Effector memory CD8-positive, alpha-beta T cell (primary cell): ENCODE measurements at regions not wholly inside any gene's neighbourhood (a gene's known extent, or its start where the extent isn't known, plus 50 kb on each side); places are given as distances from the start of the nearest gene placed in this dataset.

Source experiments
- ATAC-seq: fragments of 150-1000 bp; cut with Tn5 transposase; replicated peaks from 2 replicates; pipeline ENCODE4 v1.10.0; 2021; ENCODE audit warnings: mild to moderate bottlenecking, moderate library complexity
- DNase-seq, 3 experiments: peaks; one replicate each; pipeline ENCODE4 v3.0.0; 2021
- H3K27ac Mint-ChIP-seq, 2 donors: one replicate each; pipeline ENCODE4 v1.8.0; 2022; ENCODE audit warnings: mild to moderate bottlenecking in 2 of 2, mixed read lengths in 2 of 2, moderate library complexity in 2 of 2
- H3K27me3 Mint-ChIP-seq, 2 donors: one replicate each; pipeline ENCODE4 v1.8.0; 2022; ENCODE audit warnings: mixed read lengths in 2 of 2
- H3K36me3 Mint-ChIP-seq: one replicate; pipeline ENCODE4 v1.8.0; 2022; ENCODE audit warnings: mild to moderate bottlenecking, moderate library complexity, mixed read lengths; ENCODE audit not compliant: insufficient read depth
- H3K4me1 Mint-ChIP-seq, 2 donors: one replicate each; pipeline ENCODE4 v1.8.0; 2022; ENCODE audit warnings: low read depth in 2 of 2, mixed read lengths in 2 of 2
- H3K4me3 Mint-ChIP-seq, 2 donors: one replicate each; pipeline ENCODE4 v1.8.0; 2022; ENCODE audit warnings: mild to moderate bottlenecking in 2 of 2, mixed read lengths in 2 of 2, moderate library complexity in 2 of 2
- H3K9me3 Mint-ChIP-seq, 2 donors: one replicate each; pipeline ENCODE4 v1.8.0; 2022; ENCODE audit warnings: mixed read lengths in 2 of 2

GRCh38 chr5:145586661-145587307, 248.4 kb downstream of the PRELID2 start:
- H3K4me1 Mint-ChIP-seq, result no peaks in the 10 kb centered on the region
- H3K36me3 Mint-ChIP-seq, result no peaks in the 10 kb centered on the region
- no peak overlapping the region for H3K4me3 Mint-ChIP-seq
- no peak for ATAC-seq
- H3K9me3 Mint-ChIP-seq, result peaks cover 8 to 17% of the 10 kb centered on the region in 2 donors
- H3K27me3 Mint-ChIP-seq, result no peaks in the 10 kb centered on the region
- H3K27ac Mint-ChIP-seq, result no peak overlapping the region
- DNase-seq, result no peak

- DNase-seq, result no peak
- Mint-ChIP-seq H3K4me1 (no peaks in the 10 kb centered on the region), H3K36me3 (no peaks in the 10 kb centered on the region), H3K27ac (no peak overlapping the region), H3K27me3 (no peaks in the 10 kb centered on the region), H3K9me3 (peaks cover 7 to 18% of the 10 kb centered on the region in 2 donors), H3K4me3 (no peak overlapping the region)
- ATAC-seq, result no peak
Measured at GRCh38 chr5:145585443-145586148, 249.5 kb downstream of the PRELID2 start.

- DNase-seq (no peak), ATAC-seq (no peak)
- H3K4me1 Mint-ChIP-seq, result no peaks in the 10 kb centered on the region
- H3K27me3 Mint-ChIP-seq, result no peaks in the 10 kb centered on the region
- H3K9me3 Mint-ChIP-seq, result peaks cover 4 to 30% of the 10 kb centered on the region in 2 donors
- no peaks in the 10 kb centered on the region for H3K36me3 Mint-ChIP-seq
- H3K4me3 Mint-ChIP-seq, result no peak overlapping the region
- no peak overlapping the region for H3K27ac Mint-ChIP-seq
Measured at GRCh38 chr5:145579301-145579700, 255.8 kb downstream of the PRELID2 start.

GRCh38 chr5:145574889-145575573, 260.1 kb downstream of the PRELID2 start:
- Mint-ChIP-seq H3K4me1 (no peaks in the 10 kb centered on the region), H3K9me3 (peaks cover 12 to 29% of the 10 kb centered on the region in 2 donors), H3K36me3 (no peaks in the 10 kb centered on the region), H3K27ac (no peak overlapping the region), H3K4me3 (no peak overlapping the region), H3K27me3 (no peaks in the 10 kb centered on the region)
- DNase-seq (no peak), ATAC-seq (no peak)

GRCh38 chr5:145568581-145568980, 266.6 kb downstream of the PRELID2 start:
- Mint-ChIP-seq H3K36me3 (no peaks in the 10 kb centered on the region), H3K27me3 (no peaks in the 10 kb centered on the region), H3K4me1 (no peaks in the 10 kb centered on the region), H3K27ac (no peak overlapping the region), H3K9me3 (peaks cover 7 to 13% of the 10 kb centered on the region in 2 donors), H3K4me3 (no peak overlapping the region)
- ATAC-seq (no peak), DNase-seq (no peak)

- Mint-ChIP-seq H3K4me1 (no peaks in the 10 kb centered on the region), H3K36me3 (no peaks in the 10 kb centered on the region), H3K9me3 (peaks cover 0 to 4% of the 10 kb centered on the region in 2 donors), H3K4me3 (no peak overlapping the region), H3K27ac (no peak overlapping the region), H3K27me3 (no peaks in the 10 kb centered on the region)
- no peak for ATAC-seq
- DNase-seq, result no peak
Measured at GRCh38 chr5:145562931-145563330, 272.2 kb downstream of the PRELID2 start.

- DNase-seq (no peak), ATAC-seq (no peak)
- H3K27me3 Mint-ChIP-seq, result no peaks in the 10 kb centered on the region
- no peak overlapping the region for H3K4me3 Mint-ChIP-seq
- H3K4me1 Mint-ChIP-seq, result no peaks in the 10 kb centered on the region
- H3K36me3 Mint-ChIP-seq, result no peaks in the 10 kb centered on the region
- H3K9me3 Mint-ChIP-seq, result peaks cover 4 to 17% of the 10 kb centered on the region in 2 donors
- H3K27ac Mint-ChIP-seq, result no peak overlapping the region
Measured at GRCh38 chr5:145558288-145558687, 276.9 kb downstream of the PRELID2 start.

- DNase-seq, result no peak
- Mint-ChIP-seq H3K9me3 (peaks cover 4 to 18% of the 10 kb centered on the region in 2 donors), H3K4me1 (no peaks in the 10 kb centered on the region), H3K4me3 (no peak overlapping the region), H3K36me3 (no peaks in the 10 kb centered on the region), H3K27ac (no peak overlapping the region), H3K27me3 (no peaks in the 10 kb centered on the region)
- ATAC-seq, result no peak
Measured at GRCh38 chr5:145557345-145557744, 277.8 kb downstream of the PRELID2 start.

- no peak for ATAC-seq
- DNase-seq, result no peak
- no peak overlapping the region for H3K4me3 Mint-ChIP-seq
- H3K9me3 Mint-ChIP-seq, result peaks cover 7 to 18% of the 10 kb centered on the region in 2 donors
- no peak overlapping the region for H3K27ac Mint-ChIP-seq
- H3K36me3 Mint-ChIP-seq, result no peaks in the 10 kb centered on the region
- H3K4me1 Mint-ChIP-seq, result no peaks in the 10 kb centered on the region
- no peaks in the 10 kb centered on the region for H3K27me3 Mint-ChIP-seq
Measured at GRCh38 chr5:145554399-145554798, 280.7 kb downstream of the PRELID2 start.

- Mint-ChIP-seq H3K4me1 (no peaks in the 10 kb centered on the region), H3K27me3 (no peaks in the 10 kb centered on the region), H3K27ac (no peak overlapping the region), H3K9me3 (peaks cover 12 to 25% of the 10 kb centered on the region in 2 donors), H3K4me3 (no peak overlapping the region), H3K36me3 (no peaks in the 10 kb centered on the region)
- DNase-seq (no peak), ATAC-seq (no peak)
Measured at GRCh38 chr5:145553177-145553576, 282.0 kb downstream of the PRELID2 start.

- Mint-ChIP-seq H3K27ac (no peak overlapping the region), H3K9me3 (peaks cover 9 to 21% of the 10 kb centered on the region in 2 donors), H3K4me1 (no peaks in the 10 kb centered on the region), H3K27me3 (no peaks in the 10 kb centered on the region), H3K36me3 (no peaks in the 10 kb centered on the region), H3K4me3 (no peak overlapping the region)
- ATAC-seq, result no peak
- no peak for DNase-seq
Measured at GRCh38 chr5:145551714-145552113, 283.4 kb downstream of the PRELID2 start.

- Mint-ChIP-seq H3K9me3 (peaks cover 7 to 10% of the 10 kb centered on the region in 2 donors), H3K27ac (no peak overlapping the region), H3K27me3 (no peaks in the 10 kb centered on the region), H3K4me3 (no peak overlapping the region), H3K4me1 (no peaks in the 10 kb centered on the region), H3K36me3 (no peaks in the 10 kb centered on the region)
- ATAC-seq, result no peak
- no peak for DNase-seq
Measured at GRCh38 chr5:145548097-145548496, 287.0 kb downstream of the PRELID2 start.

- no peak overlapping the region for H3K27ac Mint-ChIP-seq
- ATAC-seq, result no peak
Measured at GRCh38 chr5:145544401-145544800, 290.7 kb downstream of the PRELID2 start.

GRCh38 chr5:145543968-145544367, 291.2 kb downstream of the PRELID2 start:
- ATAC-seq (no peak), DNase-seq (no peak)
- Mint-ChIP-seq H3K4me3 (no peak overlapping the region), H3K9me3 (peaks cover 5 to 8% of the 10 kb centered on the region in 2 donors), H3K4me1 (no peaks in the 10 kb centered on the region), H3K27ac (no peak overlapping the region), H3K27me3 (no peaks in the 10 kb centered on the region), H3K36me3 (no peaks in the 10 kb centered on the region)

More at GRCh38 chr5:145544401-145544800, 290.7 kb downstream of the PRELID2 start:
- Mint-ChIP-seq H3K4me3 (no peak overlapping the region), H3K36me3 (no peaks in the 10 kb centered on the region), H3K9me3 (peaks cover 7 to 8% of the 10 kb centered on the region in 2 donors), H3K27me3 (no peaks in the 10 kb centered on the region), H3K4me1 (no peaks in the 10 kb centered on the region)
- no peak for DNase-seq
